Hepatic stellate cell (primary cell): ENCODE measurements at regions not wholly inside any gene's neighbourhood (a gene's known extent, or its start where the extent isn't known, plus 50 kb on each side); places are given as distances from the start of the nearest gene placed in this dataset.

Source experiments
- DNase-seq: peaks from one replicate; pipeline ENCODE4 v3.0.0; 2011; ENCODE audit warnings: low spot score

DNA sequence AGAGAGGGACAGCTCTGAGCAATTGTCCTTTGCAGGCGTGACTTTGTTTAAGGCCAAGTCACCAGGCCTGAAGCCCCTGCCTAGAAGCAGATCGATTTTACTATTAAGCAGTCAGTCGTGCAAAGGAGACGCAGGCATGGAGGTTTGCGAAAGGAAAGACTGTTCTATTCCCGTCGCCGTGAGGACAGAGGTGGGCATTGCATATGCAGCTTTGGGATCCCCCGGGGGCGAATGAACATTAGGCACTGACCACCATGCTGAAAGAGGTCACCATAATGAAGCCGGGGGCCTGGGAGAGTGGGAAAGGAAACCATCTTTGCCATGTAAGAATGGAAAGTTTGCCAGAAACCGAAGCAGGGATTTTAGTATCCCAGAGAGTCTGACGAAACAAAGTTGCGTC lies 231.6 kb downstream of the BCL11A start:
- DNase-seq = no peak

DNA sequence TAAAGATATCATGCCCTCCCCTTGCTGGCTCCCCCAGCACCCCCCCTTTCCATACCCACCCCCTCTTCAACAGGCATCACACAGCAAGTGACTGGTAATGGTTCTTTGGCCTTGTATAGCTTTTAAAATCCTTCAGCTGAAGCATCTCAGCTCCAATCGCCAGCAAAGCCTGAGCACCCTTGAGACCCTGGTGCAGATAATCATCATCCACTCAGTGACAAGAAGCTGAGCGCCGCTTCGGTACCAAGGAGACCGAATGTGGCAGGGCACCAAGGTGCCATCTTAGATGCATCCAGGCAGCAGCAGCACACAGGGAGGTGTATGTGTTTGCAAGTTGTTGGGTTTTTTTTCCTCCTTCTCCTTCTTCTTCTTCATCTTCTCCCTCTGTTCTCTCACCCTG lies 232.7 kb downstream of the BCL11A start:
- DNase-seq = no peak

DNA sequence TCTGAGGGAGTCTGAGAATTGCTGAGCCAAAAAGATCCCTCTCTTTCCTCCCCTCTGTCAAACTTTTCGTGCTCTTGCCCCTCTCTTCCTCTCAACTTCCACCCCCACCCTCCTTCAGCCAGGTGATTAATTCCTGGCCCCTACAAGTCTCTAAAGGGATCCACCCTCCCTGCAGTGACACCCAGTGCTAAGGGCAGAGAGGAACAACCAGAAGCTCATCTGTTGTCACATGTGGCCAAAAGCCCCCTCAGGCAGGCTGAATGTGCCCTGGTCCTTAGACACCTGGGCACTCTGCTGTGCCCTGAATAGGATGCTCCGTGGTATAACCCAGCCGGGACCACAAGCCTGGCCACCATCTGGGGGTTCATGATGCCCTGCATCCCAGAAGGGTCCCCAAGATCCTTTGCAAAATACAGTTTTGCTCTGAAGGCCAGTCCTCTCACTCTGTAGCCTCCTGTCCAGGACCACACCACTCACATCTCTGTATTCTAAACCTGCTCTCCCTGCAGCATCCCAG lies 234.4 kb downstream of the BCL11A start:
- DNase-seq = no peak

DNA sequence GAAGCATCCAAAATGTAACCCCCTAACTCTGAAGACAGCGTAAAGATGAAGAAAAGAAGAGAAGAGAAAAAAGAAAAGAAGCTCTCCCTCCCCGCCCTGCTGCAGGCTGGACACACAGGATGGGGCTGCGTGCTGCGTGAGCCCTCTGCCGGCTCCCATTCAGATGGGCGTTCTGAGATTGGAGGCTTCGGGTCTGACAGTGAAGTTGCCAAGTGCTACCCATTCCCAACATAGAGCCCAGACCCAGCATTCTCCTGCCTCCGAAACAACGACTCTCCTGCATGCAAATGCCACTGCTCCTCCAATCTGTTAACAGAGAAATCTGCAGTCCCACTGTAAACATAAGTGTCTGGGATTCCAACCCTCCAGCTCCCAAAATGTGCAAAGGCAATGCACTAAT lies 234.9 kb downstream of the BCL11A start:
- DNase-seq = no peak

DNA sequence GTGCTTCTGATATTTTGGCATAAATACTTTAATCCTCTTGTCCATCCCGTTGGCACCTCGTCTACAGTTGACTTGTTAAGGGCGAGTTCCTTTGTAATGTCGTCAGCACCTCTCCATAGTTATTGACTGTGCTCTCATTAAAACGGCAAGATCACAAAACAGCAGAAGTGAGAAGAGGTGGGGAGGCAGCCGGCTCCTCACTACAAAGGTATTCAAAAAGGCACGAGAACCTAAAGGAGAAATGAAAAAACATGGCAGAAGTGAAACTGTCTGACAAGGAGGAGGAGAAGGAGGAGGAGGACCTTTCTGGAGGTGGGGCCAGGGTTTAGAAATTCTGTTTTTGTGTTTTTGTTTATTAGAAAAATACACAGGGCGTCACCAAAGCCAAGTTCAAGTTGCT lies 235.6 kb downstream of the BCL11A start:
- DNase-seq = no peak

DNA sequence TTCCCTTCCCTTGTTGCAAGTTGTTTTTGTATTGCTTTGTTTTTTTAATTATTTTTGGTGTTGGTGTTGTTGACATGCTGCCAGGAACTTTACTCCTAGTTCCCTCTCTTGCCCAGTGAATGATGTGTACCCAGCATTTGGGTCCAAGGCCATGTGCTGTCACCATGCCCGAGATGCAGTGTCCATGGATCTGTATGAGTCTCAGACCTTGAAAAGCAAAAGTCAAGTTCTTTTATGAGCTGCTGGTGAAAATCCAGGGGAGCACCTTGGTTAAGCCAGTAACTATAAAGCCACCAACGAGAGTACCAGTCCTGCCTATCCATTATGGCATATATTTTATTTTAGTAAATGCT lies 236.4 kb downstream of the BCL11A start:
- DNase-seq = no peak

DNA sequence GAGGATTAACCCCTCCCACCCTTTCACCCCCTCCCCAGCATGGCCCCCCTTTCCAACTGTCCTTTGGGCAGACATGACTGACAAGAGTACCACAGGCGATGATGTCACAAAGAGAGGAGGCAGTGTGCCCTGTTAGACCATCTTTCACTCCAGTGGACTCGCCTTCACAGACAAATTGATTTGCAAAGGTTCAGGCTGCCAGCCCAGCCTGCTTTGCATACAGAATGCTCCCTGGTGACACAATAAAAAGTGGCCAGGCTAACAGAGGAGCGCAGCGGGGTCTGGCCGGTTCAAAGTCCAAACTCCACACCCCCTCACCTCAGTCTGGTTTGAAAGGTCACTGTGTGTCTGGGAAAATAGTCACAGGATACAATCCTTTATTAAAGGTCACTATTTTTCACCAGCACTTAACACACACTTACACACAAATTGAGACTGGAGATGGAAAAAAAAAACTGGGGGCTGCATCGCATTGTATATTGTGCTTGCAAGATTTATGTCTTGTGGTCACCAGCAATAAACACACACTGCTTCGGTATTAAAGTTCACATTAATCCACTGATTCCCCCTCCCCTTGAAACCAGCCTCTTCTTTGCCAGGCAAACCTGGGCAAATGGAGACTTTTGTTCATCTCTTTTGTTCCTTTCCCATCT lies 236.9 kb downstream of the BCL11A start:
- DNase-seq = no peak

DNA sequence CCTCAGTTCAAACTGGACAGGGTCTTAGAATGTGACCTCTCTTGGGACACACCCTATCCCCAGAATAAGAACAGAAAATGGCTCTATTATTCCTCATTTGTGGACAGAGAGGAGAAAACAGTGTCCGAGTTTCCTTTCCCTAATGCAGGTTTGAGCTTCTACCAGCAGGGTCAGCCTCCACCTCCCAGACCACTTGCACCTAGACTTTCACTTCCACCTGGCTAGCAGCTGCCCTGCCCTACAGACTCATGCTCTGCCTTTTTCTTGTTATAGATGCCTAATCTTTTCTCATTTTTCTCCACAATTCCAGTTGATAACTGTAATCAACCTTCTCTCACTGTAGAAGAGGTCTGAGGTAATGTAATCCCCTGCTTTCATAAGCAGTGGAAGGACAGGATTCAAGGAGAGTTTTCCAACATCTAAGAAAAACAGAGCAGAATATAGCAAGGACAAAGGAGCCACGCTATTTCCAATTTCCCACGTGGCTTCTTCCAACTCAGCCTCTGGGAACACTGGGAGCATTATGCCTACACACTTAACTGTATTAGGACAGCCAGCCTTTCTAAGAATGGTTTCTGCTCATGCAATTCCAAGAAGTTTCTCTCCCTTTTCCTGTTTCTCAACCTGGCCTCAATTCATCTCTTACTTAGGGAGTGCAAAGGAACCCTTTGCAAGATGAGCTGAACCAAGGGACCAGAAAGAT lies 239.8 kb downstream of the BCL11A start:
- DNase-seq = no peak

DNA sequence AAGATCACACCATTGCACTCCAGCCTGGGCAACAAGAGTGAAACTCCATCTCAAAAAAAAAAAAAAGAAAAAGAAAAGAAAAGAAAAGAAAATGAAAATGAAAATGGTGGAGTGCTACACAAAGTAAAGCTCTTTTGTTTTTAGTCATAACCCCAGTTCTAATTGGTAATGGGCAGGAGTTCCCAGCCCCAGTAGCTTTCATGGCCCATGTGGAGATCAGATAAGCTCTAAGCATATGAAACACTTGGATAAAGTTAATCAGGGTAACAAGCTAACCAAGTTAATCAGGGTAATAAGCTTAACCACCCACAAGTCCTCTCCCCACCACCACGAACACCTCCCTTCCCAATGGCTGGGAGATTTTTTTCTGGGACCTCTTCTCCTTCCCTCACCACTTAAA lies 240.8 kb downstream of the BCL11A start:
- DNase-seq = no peak

DNA sequence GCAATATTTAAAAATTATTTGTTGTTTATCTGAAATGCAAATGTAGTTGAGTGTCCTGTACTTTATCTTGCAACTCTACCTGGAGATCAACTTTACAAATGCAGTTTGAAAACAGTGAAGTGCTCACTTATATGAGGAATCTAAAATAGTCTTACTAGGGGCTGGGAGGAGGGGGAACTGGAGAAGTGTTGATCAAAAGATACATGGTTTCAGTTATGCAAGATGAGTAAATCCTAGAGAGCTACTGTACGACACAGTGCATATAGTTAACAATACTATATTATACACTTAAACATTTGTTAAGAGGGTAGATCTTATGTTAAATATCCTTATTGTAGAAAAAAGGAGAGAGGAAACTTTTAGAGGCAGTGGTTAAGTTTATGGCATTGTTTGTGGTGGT lies 241.9 kb downstream of the BCL11A start:
- no peak for DNase-seq

DNA sequence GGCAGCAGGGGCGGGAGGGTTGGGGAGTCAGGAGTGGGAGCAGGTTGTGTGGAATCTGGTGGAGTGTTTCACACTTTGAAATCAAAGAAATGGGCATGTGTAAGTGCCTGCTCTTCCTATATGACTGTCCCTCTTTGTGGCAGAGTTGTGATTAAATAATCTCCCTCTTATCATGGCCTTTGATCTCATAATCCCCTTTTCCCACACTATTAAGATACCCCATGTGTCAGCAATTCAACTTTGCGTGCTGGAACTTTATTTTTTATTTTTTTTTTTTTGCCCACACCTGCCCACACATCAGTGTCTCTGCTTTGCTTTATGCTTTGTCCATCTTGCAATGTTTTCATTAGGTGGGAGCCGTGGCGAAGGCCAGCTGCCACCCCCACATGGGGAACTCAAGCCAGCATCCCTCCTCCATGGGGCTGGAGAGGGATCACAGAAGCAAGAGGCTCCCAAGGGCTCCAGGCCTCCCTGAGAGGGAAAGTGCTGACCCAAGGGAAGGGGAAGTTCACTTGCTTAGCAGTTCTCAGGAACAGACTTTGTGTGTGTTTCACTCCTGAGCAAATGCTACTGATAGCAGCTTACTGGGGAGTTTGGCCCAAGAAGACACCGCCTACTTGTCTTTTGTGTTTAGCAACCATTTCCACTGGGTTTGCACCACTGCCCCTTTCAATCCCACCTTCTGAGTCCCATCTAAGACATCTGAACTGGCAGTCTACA lies 243.4 kb downstream of the BCL11A start:
- DNase-seq = no peak

DNA sequence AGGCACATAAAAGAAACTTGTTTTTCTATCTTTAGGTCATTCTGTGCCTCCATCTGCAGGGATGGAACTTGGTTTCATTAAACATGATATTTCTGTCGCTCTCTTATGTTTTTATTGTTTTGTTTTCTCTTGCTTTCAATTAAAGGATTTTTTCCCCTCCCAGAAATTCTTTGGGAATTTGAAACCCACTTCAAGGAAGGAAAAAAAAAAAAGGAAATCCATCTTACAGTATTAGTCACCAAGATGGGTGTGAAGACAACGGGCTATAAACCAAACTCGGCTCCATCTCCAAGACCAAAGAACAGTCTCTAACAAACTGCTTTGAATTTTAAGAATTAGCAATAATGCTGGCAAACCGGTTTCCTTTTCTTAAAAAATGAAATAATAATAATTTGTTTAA lies 244.1 kb downstream of the BCL11A start:
- no peak for DNase-seq

DNA sequence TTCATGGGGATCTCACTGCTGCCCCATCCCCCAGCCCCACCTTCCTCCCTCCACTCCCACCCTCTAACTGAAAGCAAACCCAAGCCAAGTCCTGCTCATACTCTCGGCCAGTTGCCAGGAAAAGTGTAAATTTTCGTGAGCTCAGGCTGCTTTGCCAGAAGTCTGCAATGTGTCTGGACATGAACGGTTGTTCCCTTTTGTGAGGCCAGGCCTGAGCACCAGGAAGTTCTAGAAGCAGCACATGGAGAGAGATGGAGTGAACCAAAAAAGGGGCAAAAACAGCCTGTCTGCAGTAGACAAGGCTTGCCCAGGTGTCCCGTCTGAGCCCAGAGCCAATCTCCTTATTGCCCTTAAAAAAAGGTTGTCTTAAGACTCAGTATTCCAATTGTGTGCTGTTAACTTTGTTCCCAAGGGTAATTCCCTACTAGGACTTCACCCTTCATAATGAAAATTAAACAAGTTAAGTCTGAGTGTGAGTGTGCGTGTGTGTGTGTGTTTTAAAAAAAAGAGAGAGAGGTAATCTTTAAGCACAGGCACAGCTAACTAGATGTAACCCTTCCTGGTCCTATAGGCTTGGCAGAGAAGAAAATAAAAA lies 247.1 kb downstream of the BCL11A start:
- DNase-seq = no peak

DNA sequence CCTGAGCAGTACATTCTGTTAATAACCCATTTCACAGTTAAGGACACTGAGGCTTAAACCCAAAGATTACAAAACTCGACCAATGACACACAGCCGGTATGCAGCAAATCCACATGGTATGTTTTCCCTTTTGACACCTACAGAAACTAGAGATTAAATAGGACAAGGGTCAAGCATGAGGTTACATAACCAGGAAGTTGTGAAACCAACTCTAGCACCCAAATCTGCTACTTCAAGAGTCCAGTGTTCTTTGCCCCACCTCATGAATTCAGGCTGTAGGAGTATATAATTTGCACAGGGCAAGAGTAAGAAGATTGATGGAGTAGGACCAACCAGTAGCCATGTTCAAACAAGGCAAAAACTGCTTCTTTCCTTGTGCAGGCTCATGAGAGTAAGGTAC lies 249.8 kb downstream of the BCL11A start:
- DNase-seq = no peak

DNA sequence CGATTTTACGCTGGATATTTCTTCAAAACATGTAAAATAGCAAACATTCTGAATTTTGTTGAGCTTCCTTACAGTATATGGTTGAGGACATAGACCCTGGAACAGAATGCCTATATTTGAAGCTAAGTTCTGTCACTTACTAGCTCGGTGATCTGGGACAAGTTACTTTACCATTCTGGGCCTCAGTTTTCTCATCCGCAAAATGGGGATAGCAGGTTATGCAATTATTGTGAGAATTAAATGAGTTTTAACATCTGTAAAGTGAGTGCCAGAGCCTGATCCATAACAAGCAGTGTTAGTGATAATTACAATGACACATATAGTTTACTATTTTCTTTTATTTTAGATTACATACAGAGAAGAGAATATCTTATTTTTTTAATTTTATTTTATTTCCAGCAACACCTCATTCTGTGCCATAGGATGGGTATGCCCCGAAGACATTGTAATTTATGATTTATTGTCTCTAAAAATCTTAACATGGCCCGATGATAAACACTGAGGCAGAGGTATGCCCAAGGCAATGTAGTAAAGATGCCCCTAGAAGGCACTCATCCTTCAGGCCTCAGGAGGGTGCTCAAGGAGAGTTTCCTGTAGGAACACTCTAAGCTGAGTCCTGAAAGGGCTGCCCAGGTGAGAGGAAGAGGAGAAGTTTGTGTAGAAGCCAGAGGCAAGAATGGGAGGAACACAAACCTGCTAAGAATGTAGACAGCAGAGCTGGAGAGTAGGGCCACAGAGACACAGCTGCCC lies 250.9 kb downstream of the BCL11A start:
- DNase-seq = no peak

DNA sequence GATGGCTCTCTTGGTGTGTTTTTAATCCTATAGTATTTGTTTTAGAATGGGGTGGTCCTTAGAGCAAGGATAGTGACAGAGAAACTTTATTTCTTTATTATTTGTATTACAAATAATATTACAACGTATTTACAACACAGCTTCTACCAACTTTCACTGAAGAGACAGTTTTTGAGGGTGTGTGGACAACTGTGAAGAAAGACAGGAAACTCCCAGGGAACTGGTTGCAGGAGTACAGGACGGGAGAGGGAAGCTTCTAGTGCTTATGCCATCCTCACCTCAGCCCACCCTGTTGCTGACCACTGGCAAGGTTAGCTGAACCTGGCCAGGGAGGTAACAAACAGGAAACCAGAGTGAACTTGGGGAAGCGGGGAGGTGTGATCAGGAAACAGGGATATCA lies 251.7 kb downstream of the BCL11A start:
- no peak for DNase-seq

DNA sequence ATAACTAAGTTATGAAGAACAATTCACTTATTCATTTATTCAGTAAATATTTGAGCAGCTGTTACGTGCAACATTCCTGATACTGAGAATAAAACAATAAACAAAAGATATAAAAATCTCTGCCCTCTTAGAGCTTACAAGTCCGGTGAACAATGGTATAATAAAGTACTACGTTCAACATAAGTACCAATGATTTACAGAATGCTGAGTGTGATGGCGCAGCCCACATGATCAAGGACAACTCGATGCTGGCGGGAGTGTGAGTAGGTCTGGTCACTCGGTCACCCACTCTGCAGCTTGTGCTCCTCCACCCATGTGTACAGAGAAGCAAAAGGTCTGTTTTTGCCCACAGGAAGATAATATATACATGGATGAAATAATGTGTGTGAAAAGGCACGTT lies 254.3 kb downstream of the BCL11A start:
- DNase-seq = no peak

DNA sequence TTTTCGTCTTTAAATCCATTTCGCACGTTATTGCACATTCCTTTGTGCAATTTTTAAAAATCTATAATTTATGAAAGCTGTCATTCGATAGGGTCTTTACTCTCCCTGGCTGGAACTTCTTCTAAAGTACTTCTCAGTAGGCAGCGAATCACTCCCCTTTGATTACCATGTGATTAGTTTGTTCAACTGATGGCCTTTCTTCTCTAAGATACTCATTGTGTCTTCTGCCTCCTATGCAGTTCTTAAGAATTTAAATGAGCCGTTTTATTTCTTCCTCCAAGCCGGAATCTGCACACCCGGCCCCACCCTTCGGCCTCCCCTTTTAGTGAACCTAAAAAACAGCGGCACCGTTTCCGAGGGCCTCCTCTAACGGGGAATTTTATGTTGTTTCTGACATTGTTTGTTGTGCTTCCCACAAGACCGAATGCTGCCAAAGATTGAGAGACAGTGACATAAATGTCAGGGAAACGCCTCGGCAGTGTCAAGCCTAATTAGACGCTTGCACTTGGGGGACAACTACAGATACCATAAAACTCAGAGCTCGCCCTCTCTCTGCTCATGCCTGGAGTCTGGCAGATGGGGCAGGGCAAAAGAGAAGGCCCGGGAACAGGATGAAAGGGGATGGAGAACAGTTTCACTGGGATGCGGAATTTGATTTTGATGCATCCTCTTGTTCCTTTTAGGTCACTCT lies 255.3 kb downstream of the BCL11A start:
- no peak for DNase-seq

DNA sequence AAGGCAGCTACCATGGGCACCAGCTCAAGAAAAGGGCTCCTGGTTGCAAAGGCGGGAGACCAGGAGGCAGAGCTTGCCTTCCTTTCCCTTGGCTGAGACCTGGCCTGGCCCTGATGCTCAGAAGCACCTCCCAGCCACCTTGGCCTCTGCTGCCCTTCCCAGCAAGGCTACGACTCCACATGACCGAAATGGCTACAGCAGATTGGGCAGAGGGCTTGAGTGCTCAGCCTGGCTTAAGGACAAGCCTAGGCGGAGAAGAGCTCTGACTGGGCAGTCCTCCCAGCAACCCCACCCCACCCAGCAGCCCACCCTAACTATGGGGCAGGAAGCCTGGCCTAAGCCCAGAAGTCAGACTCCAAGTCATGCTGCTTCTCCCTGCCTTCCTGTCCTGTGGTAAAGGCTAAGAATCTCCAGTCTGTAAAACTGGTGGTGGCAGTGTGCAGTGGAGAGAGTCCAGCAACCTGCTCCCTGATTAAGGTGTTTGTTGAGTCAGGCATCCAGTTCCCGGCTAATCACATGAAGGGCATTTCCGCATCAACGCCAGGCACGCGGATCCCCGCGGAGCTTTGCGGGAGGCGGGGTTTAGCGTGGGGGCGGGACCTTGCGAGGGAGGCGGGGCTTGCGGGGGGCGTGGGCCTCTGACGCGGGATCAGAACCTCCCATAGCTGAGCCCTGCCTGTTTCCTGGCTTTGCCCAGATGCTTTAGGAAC lies 256.0 kb downstream of the BCL11A start:
- DNase-seq = no peak

DNA sequence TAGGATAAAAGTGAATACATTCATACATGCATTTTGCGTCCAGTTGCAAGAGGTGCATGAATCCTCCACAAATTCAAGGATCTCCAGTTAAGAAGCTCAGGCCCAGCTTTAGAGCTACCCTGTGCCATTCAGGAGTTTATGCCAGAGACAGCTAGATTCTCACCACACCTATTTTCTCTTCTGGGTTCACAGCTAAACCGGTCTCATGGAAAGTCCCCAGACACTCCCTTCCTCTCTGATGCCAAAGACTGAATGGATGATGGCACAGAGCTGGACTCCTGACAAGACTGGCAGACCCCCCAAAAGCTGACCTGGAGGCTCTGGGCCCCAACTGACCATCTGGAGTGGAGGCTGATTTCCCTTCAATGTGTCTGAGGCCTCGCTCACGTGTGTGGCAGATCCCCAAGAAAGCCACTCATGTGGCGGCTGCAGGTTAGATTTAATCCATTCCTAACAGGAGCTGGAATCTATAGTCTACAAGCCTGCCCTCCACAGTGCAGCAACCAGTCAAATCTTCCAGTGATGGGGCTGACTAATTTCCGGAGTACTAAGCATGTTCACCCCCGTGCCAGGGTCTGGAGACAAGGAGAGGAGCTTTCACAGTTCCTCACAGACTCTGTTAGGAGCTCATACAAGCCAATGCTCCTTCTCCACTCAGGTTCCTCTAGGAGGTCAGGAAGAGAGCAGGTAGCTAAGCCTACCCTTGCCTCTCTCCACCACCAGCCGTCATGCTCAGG lies 257.1 kb downstream of the BCL11A start:
- DNase-seq = no peak
